ENCODE measurements at regions not wholly inside any gene's neighbourhood (a gene's known extent, or its start where the extent isn't known, plus 50 kb on each side); places are given as distances from the start of the nearest gene placed in this dataset.
"Not testable (repeated sequence)": the region's sequence is repeated elsewhere in the genome, so short reads cannot be mapped to it uniquely, and the experiment has no call there.

- not testable (repeated sequence) for DNase-seq (ENCODE audit: low spot score)
These were observed 221.6 kb downstream of the FOXD4L6 start for GRCh38 chr9:40906879-40907278.

DNA sequence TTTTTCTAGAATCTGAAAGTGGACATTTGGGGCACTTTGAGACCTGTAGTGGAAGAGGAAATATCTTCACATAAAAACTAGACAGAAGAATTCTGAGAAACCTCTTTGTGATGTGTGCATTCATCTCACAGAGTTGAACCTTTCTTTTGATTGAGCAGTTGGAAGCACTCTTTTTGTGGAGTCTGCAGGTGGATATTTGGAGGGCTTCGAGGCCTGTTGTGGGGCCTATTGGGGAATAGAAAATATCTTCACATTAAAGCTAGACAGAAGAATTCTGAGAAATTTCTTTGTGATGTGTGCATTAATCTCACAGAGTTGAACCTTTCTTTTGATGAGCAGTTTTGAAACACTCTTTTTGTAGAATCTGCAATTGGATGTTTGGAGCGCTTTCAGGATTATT, 236.2 kb downstream of the FOXD4L6 start:
- not testable (repeated sequence) for DNase-seq (ENCODE audit: low spot score)

- not testable (repeated sequence) for DNase-seq (ENCODE audit: low spot score)
These were observed 242.6 kb downstream of the FOXD4L6 start for GRCh38 chr9:40885858-40886257.

- DNase-seq (ENCODE audit: low spot score): not testable (repeated sequence)
These were observed 243.5 kb downstream of the FOXD4L6 start for GRCh38 chr9:40884902-40885490.

DNA sequence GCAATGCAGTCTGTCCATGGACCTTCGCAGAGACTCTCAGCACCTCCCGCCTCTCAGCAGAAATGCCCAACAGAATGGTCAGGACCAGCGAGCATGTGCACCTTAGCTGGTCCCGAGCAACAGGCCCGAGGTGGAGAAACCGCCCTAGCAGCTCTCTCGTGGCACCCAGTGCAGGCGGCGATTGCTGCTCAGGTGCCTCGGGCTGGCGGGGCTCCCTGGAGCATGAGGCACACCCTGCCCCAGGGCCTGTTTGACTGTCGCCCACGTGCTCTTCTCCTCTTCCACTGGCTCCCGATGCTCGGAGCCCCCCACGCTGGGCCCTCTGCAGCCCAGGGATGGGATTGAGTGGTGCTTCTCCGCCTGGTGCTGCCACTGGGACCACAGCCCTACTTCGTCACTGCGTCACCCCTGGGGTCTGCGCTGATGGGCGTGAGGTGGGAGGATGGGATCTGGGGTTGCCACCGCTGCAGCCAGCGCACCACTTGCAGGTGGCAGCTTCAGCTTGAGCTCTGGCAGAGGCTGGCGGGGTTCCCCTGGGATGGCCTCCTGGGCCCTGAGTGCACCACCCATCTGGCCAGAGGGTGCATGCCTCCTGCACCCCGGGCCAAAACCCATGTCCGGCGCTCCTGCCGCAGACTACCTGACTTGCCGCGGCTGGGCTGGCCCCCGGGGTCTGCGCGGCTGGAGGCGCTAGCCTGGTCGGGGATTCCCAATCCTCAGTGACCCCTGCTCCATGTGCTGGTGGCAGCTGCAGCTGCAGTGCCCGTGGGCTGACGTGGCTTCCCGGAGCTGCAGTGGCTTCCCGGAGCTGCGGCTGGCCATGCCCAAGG, 244.2 kb downstream of the FOXD4L6 start:
- DNase-seq (ENCODE audit: low spot score): no peak

DNA sequence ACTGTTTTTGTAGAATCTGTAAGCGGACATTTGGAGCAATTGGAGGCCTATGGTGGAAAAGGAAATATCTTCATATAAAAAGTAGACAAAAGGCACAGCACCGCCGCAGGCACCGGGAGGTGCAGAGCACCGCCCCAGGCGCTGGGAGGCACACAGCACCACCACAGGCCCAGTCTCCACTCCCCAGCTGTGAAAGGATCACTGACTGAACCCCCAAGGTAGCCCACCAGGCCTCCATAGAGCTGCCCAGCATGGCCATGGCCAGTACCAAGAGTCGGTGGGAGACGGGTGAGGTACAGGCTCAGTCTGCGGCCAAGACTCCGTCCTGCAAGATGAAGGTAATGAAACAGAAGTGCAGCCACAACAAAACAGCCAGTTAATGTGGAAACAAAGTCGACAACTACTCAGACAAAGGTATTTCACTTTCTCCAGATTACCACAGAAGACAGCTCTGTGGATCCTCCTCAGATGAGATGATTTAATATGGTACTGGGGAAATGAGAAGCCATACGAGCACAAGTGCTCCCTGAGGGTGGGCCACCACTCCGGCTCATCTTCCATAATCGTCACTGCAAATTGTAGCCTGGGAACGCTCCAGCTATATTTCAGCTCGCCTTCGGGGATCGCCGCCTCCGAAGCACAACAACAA, 244.9 kb downstream of the FOXD4L6 start:
- DNase-seq (ENCODE audit: low spot score): not testable (repeated sequence)

GRCh38 chr9:40873753-40874295, 254.7 kb downstream of the FOXD4L6 start:
- DNase-seq (ENCODE audit: low spot score): not testable (repeated sequence)

DNA sequence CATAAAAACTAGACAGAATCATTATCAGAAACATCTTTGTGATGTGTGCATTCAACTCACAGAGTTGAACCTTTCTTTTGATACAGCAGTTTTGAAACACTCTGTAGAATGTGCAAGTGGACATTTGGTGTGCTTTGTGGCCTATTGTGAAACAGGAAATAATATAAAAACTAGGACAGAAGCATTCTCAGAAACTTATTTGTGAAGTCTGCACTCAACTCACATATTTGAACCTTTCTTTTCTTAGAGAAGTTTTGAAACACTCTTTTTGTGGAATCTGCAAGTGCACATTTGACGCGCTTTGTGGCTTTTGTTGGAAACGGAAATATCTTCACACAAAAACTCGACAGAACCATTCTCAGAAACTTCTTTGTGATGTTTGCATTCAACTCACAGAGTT, 260.0 kb downstream of the FOXD4L6 start:
- DNase-seq (ENCODE audit: low spot score): not testable (repeated sequence)
